Right ventricle myocardium inferior (tissue), 1 donor: ENCODE measurements at regions not wholly inside any gene's neighbourhood (a gene's known extent, or its start where the extent isn't known, plus 50 kb on each side); places are given as distances from the start of the nearest gene placed in this dataset.
A peak's percentile ranks its signal among the peaks of the same experiment; 100 is the strongest.
"Not testable (repeated sequence)": the region's sequence is repeated elsewhere in the genome, so short reads cannot be mapped to it uniquely, and the experiment has no call there.

Experiments
- ATAC-seq: fragments of 200-7000 bp; cut with Tn5 transposase; one replicate; pipeline ENCODE4 v1.9.1; 2020; ENCODE audit warnings: mild to moderate bottlenecking, moderate library complexity
- DNase-seq: peaks from one replicate; pipeline ENCODE4 v3.0.0; 2021; ENCODE audit errors: missing footprints
- intact Hi-C: fragments of 100-400 bp; cut with DNase I; formaldehyde crosslinking; loops from one replicate; pipeline ENCODE4 v1.11.0; 2022
- donor health status: DM: no; HTN: yes; CAD: no; lungs with severe emphysema.

- DNase-seq (no peak), ATAC-seq (no peak)
- intact Hi-C loops = loop anchor here (5.0 kb wide), 1 partner anchor 696 kb away; no protein-coding TSS in a partner anchor
These were observed 570.7 kb downstream of the KCNA4 start for GRCh38 chr11:29446132-29446531.

DNA sequence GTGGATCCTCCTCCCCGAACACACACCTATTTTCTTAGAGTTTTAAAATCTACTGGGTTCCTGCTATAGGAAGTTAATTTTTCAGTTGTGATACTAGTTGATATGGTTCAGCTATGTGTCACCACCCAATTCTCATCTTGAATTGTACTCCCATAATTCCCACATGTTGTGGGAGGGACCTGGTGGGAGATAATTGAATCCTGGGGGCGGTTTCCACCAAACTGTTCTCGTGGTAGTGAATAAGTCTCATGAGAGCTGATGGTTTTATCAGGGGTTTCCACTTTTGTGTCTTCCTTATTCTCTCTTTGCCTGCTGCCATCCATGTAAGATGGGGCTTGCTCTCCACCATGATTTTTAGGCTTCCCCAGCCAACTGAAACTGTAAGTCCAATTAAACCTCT, 571.6 kb downstream of the KCNA4 start:
- intact Hi-C loops = loop anchor here (5.0 kb wide), 1 partner anchor 697 kb away; no protein-coding TSS in a partner anchor
- not testable (repeated sequence) for DNase-seq, ATAC-seq

DNA sequence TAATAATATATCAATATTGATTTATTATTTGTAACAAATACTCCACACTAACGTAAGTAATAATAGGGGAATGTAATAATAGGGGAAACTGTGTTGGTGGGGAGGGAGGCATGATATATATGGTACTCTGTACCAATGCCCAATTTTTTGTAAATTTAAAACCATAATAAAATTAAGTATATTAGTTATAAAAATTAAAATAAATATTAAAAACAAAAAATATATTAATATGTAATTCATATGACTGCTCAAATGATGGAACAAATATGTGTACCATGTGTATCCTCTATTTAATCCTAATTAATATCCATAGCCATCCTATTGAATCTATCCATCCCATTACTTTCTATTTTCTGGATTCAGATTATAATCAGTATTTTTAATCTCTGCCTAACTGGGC, 578.0 kb downstream of the KCNA4 start:
- no peak for DNase-seq
- intact Hi-C loops = loop anchor here (10.0 kb wide), 1 partner anchor 1476 kb away; no protein-coding TSS in a partner anchor
- ATAC-seq = no peak

DNA sequence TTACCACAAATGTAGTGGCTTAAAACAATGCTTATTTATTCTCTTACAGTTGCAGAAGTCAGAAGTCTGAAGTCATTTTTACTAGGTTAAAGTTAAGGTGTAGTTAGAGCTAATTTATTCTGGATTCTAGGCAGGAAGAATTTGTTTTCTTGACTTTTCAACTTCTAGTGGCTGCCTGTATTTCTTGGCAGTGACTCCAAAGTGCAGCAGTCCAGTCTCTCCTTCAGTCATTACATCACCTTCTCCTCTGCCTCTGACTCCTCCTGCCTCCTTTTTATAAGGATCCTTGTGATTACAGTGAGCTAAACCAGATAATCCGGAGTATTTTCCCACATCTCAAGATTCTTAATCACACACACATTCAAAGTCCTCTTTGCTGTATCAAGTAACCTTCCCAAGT, 581.4 kb downstream of the KCNA4 start:
- no peak for DNase-seq
- intact Hi-C loops = loop anchor here (10.0 kb wide), 1 partner anchor 1479 kb away; no protein-coding TSS in a partner anchor
- no peak for ATAC-seq

DNA sequence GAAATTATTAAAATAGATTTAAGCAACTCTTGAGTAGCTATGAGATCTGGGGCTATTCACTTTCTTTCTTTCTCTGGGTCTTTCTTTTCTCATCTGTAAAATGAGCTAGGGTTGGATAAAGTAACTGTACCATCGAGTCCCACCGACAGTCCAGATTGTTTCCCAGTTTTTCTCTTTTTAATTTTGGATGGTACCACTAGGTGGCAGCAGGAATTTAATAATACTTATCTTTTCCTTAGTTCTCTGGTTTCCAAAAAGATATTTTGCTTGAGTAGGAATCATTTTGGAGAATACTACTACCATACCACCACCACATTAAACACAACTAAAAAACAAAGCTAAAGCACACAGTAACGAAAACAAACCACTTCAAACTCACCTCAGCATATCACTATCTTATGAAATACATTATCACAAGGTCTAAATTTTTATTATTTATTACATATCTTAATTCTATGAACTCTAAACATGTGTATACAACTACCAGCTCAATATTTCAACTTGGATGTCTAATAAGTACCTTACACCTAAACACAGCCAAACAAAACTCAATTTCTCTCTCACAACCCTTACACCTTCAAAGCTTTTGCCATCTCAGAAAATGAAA, 584.0 kb downstream of the KCNA4 start:
- intact Hi-C loops = loop anchor here (5.0 to 10.0 kb wide), 2 partner anchors 764 to 1482 kb away; no protein-coding TSS in a partner anchor
- DNase-seq (no peak), ATAC-seq (no peak)

GRCh38 chr11:29405305-29405704, 611.5 kb downstream of the KCNA4 start:
- DNase-seq = no peak
- intact Hi-C loops = no loop called here

DNA sequence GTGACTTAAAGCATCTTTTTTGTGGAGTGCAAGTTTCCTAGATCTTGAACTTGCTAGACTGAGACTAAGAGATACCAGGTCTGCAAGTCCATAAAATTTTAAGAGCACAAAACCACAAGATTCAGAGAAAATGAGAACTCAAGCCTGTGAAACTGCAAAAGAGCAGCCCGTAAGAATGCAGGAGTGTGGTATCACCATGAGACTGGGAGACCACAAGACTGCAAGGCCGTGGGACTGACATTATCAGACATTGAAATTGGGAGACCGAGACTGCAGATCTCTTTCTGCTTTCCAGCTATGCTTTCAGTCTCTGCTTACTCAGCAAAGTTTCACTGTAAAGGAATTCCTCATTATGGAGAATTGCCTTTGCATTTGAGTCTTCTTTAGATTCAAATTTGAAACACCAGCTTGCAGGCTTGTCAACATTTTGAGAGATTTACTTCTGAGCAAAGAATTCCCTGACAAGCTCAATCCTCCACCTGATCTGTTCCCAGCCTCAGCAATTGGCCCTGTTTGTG, 621.2 kb downstream of the KCNA4 start:
- no peak for ATAC-seq
- no peak for DNase-seq
- intact Hi-C loops = no loop called here

More at GRCh38 chr11:29405305-29405704, 611.5 kb downstream of the KCNA4 start:
- ATAC-seq = no peak

- DNase-seq = no peak
- no peak for ATAC-seq
- intact Hi-C loops = no loop called here
These were observed 627.0 kb downstream of the KCNA4 start for GRCh38 chr11:29389793-29390192.

- intact Hi-C loops = no loop called here
- ATAC-seq (no peak), DNase-seq (no peak)
These were observed 643.1 kb downstream of the KCNA4 start for GRCh38 chr11:29373725-29374124.

GRCh38 chr11:29368126-29368525, 648.7 kb downstream of the KCNA4 start:
- DNase-seq (no peak), ATAC-seq (no peak)
- intact Hi-C loops = no loop called here

DNA sequence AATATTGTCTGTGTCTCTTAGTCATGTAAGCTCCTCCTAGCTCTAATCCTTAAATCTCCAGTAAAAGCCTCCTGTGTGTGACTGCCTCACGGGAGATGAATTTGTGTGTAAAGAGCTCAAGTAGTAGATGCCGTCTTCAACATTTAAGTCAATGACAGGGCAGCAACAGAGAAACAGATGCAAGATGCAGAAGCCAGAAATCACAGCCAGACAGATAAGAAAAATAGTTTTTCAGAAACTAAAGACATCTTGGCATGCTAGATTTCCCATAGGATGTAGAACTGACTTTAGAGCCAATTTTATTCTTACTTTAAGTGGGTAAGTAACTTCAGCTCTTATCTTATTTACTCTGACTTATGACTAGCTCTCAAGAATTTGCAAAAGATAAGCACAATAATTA, 652.8 kb downstream of the KCNA4 start:
- DNase-seq = no peak
- ATAC-seq = peak; percentile 34
- intact Hi-C loops = no loop called here

DNA sequence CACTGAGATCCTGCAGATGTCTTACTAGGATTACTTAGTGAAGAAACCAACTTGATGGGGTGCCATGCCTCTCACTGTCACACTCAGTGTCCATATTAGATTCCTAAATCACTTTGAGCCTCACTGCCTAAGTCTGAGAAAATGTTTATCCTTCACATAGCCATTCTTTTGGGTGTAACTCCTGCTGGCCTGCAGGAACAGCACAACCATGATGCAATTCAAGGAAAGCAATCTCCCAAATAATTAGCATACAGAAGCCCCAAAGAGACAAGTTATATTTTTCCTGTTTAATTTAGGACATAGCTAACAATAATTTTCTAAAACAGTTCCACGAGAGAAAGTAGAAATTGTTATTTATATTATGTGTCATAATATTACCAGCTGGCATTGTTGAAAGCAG, 655.5 kb downstream of the KCNA4 start:
- ATAC-seq (no peak), DNase-seq (no peak)
- intact Hi-C loops = no loop called here

DNA sequence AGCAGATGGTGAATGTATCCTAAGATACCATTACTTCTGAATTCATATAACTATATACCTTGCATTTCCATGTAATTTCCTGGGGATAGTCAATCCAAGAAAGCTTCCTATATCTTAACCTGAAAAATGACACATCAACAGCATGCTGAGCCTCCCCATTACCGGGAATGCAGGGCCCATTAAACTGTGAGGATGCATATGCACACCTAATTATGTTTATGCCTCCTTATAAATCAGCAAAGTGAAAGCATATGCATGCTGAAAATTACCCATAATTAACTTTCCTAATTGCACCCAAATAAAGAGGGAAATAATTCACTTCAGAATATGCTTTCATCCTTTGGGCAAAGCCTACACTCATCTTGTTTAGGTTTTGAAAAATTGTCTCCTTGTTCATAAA, 663.0 kb downstream of the KCNA4 start:
- DNase-seq (no peak), ATAC-seq (no peak)
- intact Hi-C loops = no loop called here

DNA sequence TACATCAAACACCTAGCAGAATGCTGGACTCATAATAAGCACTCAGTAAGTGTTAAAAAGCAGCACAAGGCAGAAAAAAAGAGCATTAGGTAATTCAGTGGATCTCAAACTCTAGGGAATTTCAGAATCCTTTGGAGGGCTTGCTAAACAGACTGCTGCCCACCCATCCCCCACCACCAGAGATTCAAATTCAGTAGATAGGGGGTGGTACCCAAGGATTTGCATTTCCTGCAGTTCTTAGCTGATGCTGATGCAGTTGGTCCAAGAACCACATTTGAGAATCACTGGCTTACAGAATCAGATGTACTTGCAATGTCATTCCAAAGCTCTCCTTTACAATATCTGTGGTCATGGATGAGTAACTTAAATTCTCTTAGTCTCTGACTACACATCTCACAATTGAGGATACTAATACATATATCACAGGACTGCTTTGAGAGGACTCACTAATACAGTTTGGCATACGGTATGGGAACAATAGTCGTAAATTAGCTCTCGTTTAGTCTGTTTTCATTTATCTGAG, 664.5 kb downstream of the KCNA4 start:
- ATAC-seq = no peak
- DNase-seq = no peak
- intact Hi-C loops = no loop called here

GRCh38 chr11:29351301-29351873, 665.4 kb downstream of the KCNA4 start:
- ATAC-seq = no peak
- no peak for DNase-seq
- intact Hi-C loops = no loop called here

DNA sequence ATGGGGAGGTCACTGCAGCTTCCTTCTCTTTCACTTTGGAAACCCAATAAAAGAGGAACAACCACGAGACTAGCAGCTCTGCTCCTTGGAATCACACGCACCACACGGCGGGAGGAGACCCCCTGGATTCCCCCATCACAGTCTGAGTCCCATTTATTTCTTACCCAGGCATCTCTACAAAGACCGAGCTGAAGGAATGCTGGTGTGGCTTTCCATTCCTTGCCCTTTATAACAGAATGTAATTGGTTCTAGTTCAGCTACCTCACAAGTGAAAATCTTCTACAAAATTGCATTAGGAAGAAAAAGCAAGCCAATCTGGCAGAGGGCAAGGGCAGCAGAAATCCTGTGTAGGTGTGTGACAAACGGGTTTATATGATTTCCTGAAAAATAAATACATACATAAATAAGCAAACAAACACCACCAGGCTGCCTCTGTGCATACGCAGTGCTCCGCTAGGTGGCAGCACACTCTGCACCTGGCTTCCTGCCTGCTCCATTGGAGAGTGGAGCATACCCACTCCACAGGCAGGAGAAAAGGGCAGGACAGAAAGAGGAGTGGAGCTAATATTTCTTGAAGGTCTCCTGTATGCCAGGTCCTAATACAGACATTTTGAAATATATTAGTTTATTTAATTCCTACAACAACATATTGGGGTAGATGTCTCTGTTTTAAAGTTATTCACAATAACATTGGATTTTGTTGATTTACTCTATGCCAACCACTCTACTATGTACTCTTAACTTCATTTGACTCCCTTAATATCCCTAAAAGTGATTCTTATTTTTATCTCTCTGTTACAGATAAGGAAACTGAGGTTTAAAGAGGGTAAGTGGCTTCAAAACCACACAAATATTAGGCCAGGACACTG, 673.1 kb downstream of the KCNA4 start:
- intact Hi-C loops = no loop called here
- ATAC-seq (peak; percentile 56), DNase-seq (peak; percentile 74)

- ATAC-seq = no peak
- no peak for DNase-seq
- intact Hi-C loops = no loop called here
These were observed 679.9 kb downstream of the KCNA4 start for GRCh38 chr11:29336727-29337575.

- DNase-seq (no peak), ATAC-seq (no peak)
- intact Hi-C loops = no loop called here
These were observed 682.1 kb downstream of the KCNA4 start for GRCh38 chr11:29334776-29335130.
